Lower leg skin (tissue), 4 donors: ENCODE measurements at regions not wholly inside any gene's neighbourhood (a gene's known extent, or its start where the extent isn't known, plus 50 kb on each side); places are given as distances from the start of the nearest gene placed in this dataset.

Experiments used
- DNase-seq, 2 donors: peaks; one replicate each; pipeline ENCODE4 v3.0.0-alpha.2; 2019; ENCODE audit warnings: low spot score in 2 of 2
- H3K4me3 ChIP-seq: fragments of 200-600 bp; sonication (generic); 2 replicates; pipeline ENCODE4 v1.5.1; 2017; ENCODE audit warnings: mild to moderate bottlenecking, low read depth; ENCODE audit not compliant: poor library complexity, severe bottlenecking
- CTCF ChIP-seq, 3 donors: fragments of 450-650 bp; IDR thresholded peaks; one replicate each; pipeline ENCODE4 v1.5.1; 2016; ENCODE audit warnings: antibody characterized with exemption in 3 of 3, mild to moderate bottlenecking in 3 of 3, moderate library complexity in 2 of 3
- POLR2A ChIP-seq, 2 donors: fragments of 450-650 bp; IDR thresholded peaks; one replicate each; pipeline ENCODE4 v1.6.1; 2016 to 2017; ENCODE audit warnings: antibody characterized with exemption in 2 of 2, mild to moderate bottlenecking in 1 of 2, moderate library complexity in 1 of 2
- WGBS, 2 donors: methylation state at CpG; one replicate each; pipeline ENCODE4 v1.1.5; 2018; 5-methylcytosine and 5-hydroxymethylcytosine counted together
- intact Hi-C: fragments of 100-400 bp; cut with DNase I; formaldehyde crosslinking; loops from one replicate; pipeline ENCODE4 v1.15.0; 2023; ENCODE audit warnings: low total_unique reads

GRCh38 chr7:156148547-156148946, 336.3 kb upstream of the SHH start:
- intact Hi-C loops: no loop called here

GRCh38 chr7:156147756-156148504, 335.7 kb upstream of the SHH start:
- 74% methylated on average over 14 of the region's 15 CpGs for WGBS, 2 donors
- no peak overlapping the region for H3K4me3 ChIP-seq
- no peak for TF ChIP-seq POLR2A (IDR thresholded peaks at IDR 0.05)
- no peak for TF ChIP-seq CTCF (IDR thresholded peaks at IDR 0.05)
- DNase-seq: no peak
- intact Hi-C loops: no loop called here

More at GRCh38 chr7:156148547-156148946, 336.3 kb upstream of the SHH start:
- no peak overlapping the region for H3K4me3 ChIP-seq
- 71 to 82% methylated on average over 8 of the region's 8 CpGs for WGBS, 2 donors
- DNase-seq: no peak
- TF ChIP-seq POLR2A (IDR thresholded peaks at IDR 0.05): no peak
- no peak for TF ChIP-seq CTCF (IDR thresholded peaks at IDR 0.05)

- H3K4me3 ChIP-seq: no peak overlapping the region
- whole genome bisulfite sequencing, 2 donors: 72 to 84% methylated on average over 6 of the region's 6 CpGs
- no peak for DNase-seq
- TF ChIP-seq POLR2A (IDR thresholded peaks at IDR 0.05): no peak
- intact Hi-C loops: no loop called here
These were observed 334.8 kb upstream of the SHH start for GRCh38 chr7:156147104-156147503.

GRCh38 chr7:156145996-156146395, 333.7 kb upstream of the SHH start:
- intact Hi-C loops: no loop called here
- TF ChIP-seq POLR2A (IDR thresholded peaks at IDR 0.05): no peak
- no peak for TF ChIP-seq CTCF (IDR thresholded peaks at IDR 0.05)
- H3K4me3 ChIP-seq: no peak overlapping the region
- DNase-seq: no peak
- 78 to 85% methylated on average over 8 of the region's 8 CpGs for WGBS, 2 donors

GRCh38 chr7:156145184-156145583, 332.9 kb upstream of the SHH start:
- no peak for DNase-seq
- TF ChIP-seq POLR2A (IDR thresholded peaks at IDR 0.05): no peak
- no peak for TF ChIP-seq CTCF (IDR thresholded peaks at IDR 0.05)
- intact Hi-C loops: no loop called here
- no peak overlapping the region for H3K4me3 ChIP-seq
- WGBS, 2 donors: 60 to 74% methylated on average over 6 of the region's 6 CpGs

- no peak for TF ChIP-seq POLR2A (IDR thresholded peaks at IDR 0.05)
- no peak overlapping the region for H3K4me3 ChIP-seq
- DNase-seq: no peak
- WGBS, 2 donors: 62 to 81% methylated on average over 6 to 7 of the region's 7 CpGs
- intact Hi-C loops: no loop called here
These were observed 331.4 kb upstream of the SHH start for GRCh38 chr7:156143683-156144082.

GRCh38 chr7:156143158-156143557, 330.9 kb upstream of the SHH start:
- no peak overlapping the region for H3K4me3 ChIP-seq
- 87 to 90% methylated on average over 25 of the region's 25 CpGs for WGBS, 2 donors
- DNase-seq: no peak
- intact Hi-C loops: no loop called here
- TF ChIP-seq POLR2A (IDR thresholded peaks at IDR 0.05) (no peak), CTCF (IDR thresholded peaks at IDR 0.05) (no peak)
